ENCODE measurements at regions not wholly inside any gene's neighbourhood (a gene's known extent, or its start where the extent isn't known, plus 50 kb on each side); places are given as distances from the start of the nearest gene placed in this dataset.

- no peak overlapping the region for H2AFZ ChIP-seq (ENCODE audit: control insufficient read depth, low read depth, low read length)
- 64% methylated on average over 5 of the region's 5 CpGs for WGBS (ENCODE audit: insufficient coverage, insufficient replicate concordance, low lambda C conversion rate, missing lambda C conversion rate)
- CTCF ChIA-PET: interaction anchor here (0.8 to 1.3 kb wide), 3 partner anchors 24 to 166 kb away, joined by 3 to 5 read pairs (median 4); no protein-coding TSS in a partner anchor
These were observed 78.9 kb upstream of the BEND6 start for GRCh38 chr6:56875961-56876360.

More at GRCh38 chr6:56875961-56876360, 78.9 kb upstream of the BEND6 start:
- H3K27me3 ChIP-seq (replicated peaks in 1 of 2; ENCODE audit: control insufficient read depth in 2 of 2, insufficient read depth in 2 of 2, low read length in 1 of 2): no peaks in the 10 kb centered on the region
- no peak overlapping the region for H3K4me3 ChIP-seq
- ChIA-PET POLR2A (interaction anchor here (0.9 kb wide), 1 partner anchor 44 kb away, joined by 5 read pairs; no protein-coding TSS in a partner anchor), SMC1A (ENCODE audit: uncharacterized antibody, unreplicated experiment) (interaction anchor here (2.1 kb wide), 1 partner anchor 12 kb away, joined by 6 read pairs; no protein-coding TSS in a partner anchor), RAD21 (ENCODE audit: unreplicated experiment) (no interaction called here)
- FAIRE-seq (no peak), DNase-seq (ENCODE audit: low read depth, low spot score) (no peak), ATAC-seq (no peak)
- H3K4me2 ChIP-seq (ENCODE audit: control insufficient read depth, insufficient read depth): no peak overlapping the region
- no peaks in the 10 kb centered on the region for H3K79me2 ChIP-seq (ENCODE audit: control insufficient read depth, insufficient read depth, low read length)
- no peaks in the 10 kb centered on the region for H4K20me1 ChIP-seq (ENCODE audit: control insufficient read depth, insufficient read depth)
- TF ChIP-seq MLLT1 (IDR thresholded peaks at IDR 0.05): no peak
- TF ChIP-seq KAT2A (conservative IDR thresholded peaks at IDR 0.05; ENCODE audit: control insufficient read depth, low read depth, low read length): no peak
- TF ChIP-seq POLR2AphosphoS2 (IDR thresholded peaks at IDR 0.05; ENCODE audit: low read depth, low read length): no peak
- no peak for TF ChIP-seq LARP7 (IDR thresholded peaks at IDR 0.05)
- TF ChIP-seq ZNF592 (IDR thresholded peaks at IDR 0.05): no peak
- TF ChIP-seq CBX5 (IDR thresholded peaks at IDR 0.05; ENCODE audit: low read depth): no peak
- no peak for TF ChIP-seq RELB (IDR thresholded peaks at IDR 0.05; ENCODE audit: low read depth)
- no peak for TF ChIP-seq SREBF2 (IDR thresholded peaks at IDR 0.05; ENCODE audit: low read length)
- H3K4me1 ChIP-seq (ENCODE audit: control insufficient read depth, insufficient read depth, low read length): no peaks in the 10 kb centered on the region
- no peaks in the 10 kb centered on the region for H3K9me3 ChIP-seq (replicated peaks; ENCODE audit: control insufficient read depth, insufficient read depth, low read length)
- no TSS peak for BruUV-seq (replicated peaks)
- no peak overlapping the region for H3K9ac ChIP-seq (ENCODE audit: control insufficient read depth, insufficient read depth, low read length)
- H3K36me3 ChIP-seq (ENCODE audit: control insufficient read depth in 2 of 2, insufficient read depth in 2 of 2, low read length in 1 of 2): no peaks in the 10 kb centered on the region
- no peak overlapping the region for H3K27ac ChIP-seq (ENCODE audit: control insufficient read depth, insufficient read depth)
- in situ Hi-C loops (cut with MboI): no loop called here
- intact Hi-C loops (cut with micrococcal nuclease; ENCODE audit: unreplicated experiment): no loop called here
